PC-3 (cell line): ENCODE measurements at regions not wholly inside any gene's neighbourhood (a gene's known extent, or its start where the extent isn't known, plus 50 kb on each side); places are given as distances from the start of the nearest gene placed in this dataset.

Source experiments
- ATAC-seq: fragments of 200-7000 bp; cut with Tn5 transposase; 2 replicates; pipeline ENCODE4 v1.9.1; 2020; ENCODE audit warnings: mild to moderate bottlenecking, moderate library complexity
- BruUV-seq: library from RNA; stranded (reverse); fragments of 400-500 nt; replicated peaks from 2 replicates; lab custom pipeline; 2021; lab: Mats Ljungman, UMichigan
- CTCF ChIA-PET: fragments of 300-600 bp; sonication (Branson Sonifier 250); formaldehyde crosslinking; loops from one replicate; lab custom pipeline; 2022; ENCODE audit warnings: antibody characterized with exemption; lab: Charles Lee
- POLR2A ChIA-PET: fragments of 300-600 bp; sonication (Branson Sonifier 250); formaldehyde crosslinking; loops from one replicate; lab custom pipeline; 2022; ENCODE audit warnings: antibody characterized with exemption; ENCODE audit not compliant: unreplicated experiment; lab: Charles Lee
- DNase-seq: peaks from one replicate; pipeline ENCODE4 v3.0.0-alpha.2; 2015
- H2AFZ ChIP-seq: fragments of 300-600 bp; sonication (generic); 2 replicates; pipeline ENCODE4 v1.6.0; 2016; ENCODE audit warnings: antibody characterized with exemption, low read length
- H3F3A ChIP-seq: fragments of 300-600 bp; sonication (generic); one replicate; pipeline ENCODE4 v1.6.0; 2017; ENCODE audit warnings: antibody characterized with exemption, low read length, control low read depth, mild to moderate bottlenecking; ENCODE audit not compliant: unreplicated experiment
- H3K27ac ChIP-seq: fragments of 300-600 bp; sonication (generic); 2 replicates; pipeline ENCODE4 v1.5.1; 2016; ENCODE audit warnings: mild to moderate bottlenecking, low read length
- H3K27me3 ChIP-seq: fragments of 300-600 bp; sonication (generic); 2 replicates; pipeline ENCODE4 v1.6.1; 2016; ENCODE audit warnings: low read length, mixed read lengths
- H3K36me3 ChIP-seq: fragments of 300-600 bp; sonication (generic); 2 replicates; pipeline ENCODE4 v1.6.1; 2016; ENCODE audit warnings: low read depth, mixed run types, low read length, mixed read lengths
- H3K4me1 ChIP-seq: fragments of 300-600 bp; sonication (generic); 2 replicates; pipeline ENCODE4 v1.5.1; 2016; ENCODE audit warnings: low read length; ENCODE audit not compliant: insufficient read depth
- H3K4me2 ChIP-seq: fragments of 300-600 bp; sonication (generic); 2 replicates; pipeline ENCODE4 v1.6.0; 2016; ENCODE audit warnings: low read length
- H3K4me3 ChIP-seq: fragments of 300-600 bp; sonication (generic); 2 replicates; pipeline ENCODE4 v1.5.1; 2016; ENCODE audit warnings: mild to moderate bottlenecking, low read length, mixed read lengths
- H3K79me2 ChIP-seq: fragments of 300-600 bp; sonication (generic); 2 replicates; pipeline ENCODE4 v1.6.1; 2017; ENCODE audit warnings: low read length, mixed read lengths
- H3K9ac ChIP-seq: fragments of 300-600 bp; sonication (generic); 2 replicates; pipeline ENCODE4 v1.6.0; 2016; ENCODE audit warnings: mild to moderate bottlenecking, low read length
- H3K9me2 ChIP-seq: fragments of 300-600 bp; sonication (generic); replicated peaks from 2 replicates; pipeline ENCODE4 v1.6.1; 2016; ENCODE audit warnings: mixed run types, low read length, mixed read lengths
- H3K9me3 ChIP-seq: fragments of 300-600 bp; sonication (generic); 2 replicates; pipeline ENCODE4 v1.6.1; 2016; ENCODE audit warnings: low read length, mixed read lengths
- H4K20me1 ChIP-seq: fragments of 300-600 bp; sonication (generic); 2 replicates; pipeline ENCODE4 v1.6.1; 2016; ENCODE audit warnings: low read length, mixed read lengths
- CTCF ChIP-seq: fragments of 300-600 bp; sonication (generic); conservative IDR thresholded peaks from 2 replicates; pipeline ENCODE4 v1.5.1; 2017; ENCODE audit warnings: antibody characterized with exemption, low read depth, mild to moderate bottlenecking, low read length
- EZH2 ChIP-seq: fragments of 300-600 bp; sonication (generic); IDR thresholded peaks from one replicate; pipeline ENCODE4 v1.6.1; 2017; ENCODE audit warnings: antibody characterized with exemption, mild to moderate bottlenecking, low read length; ENCODE audit not compliant: unreplicated experiment
- EZH2phosphoT487 ChIP-seq: fragments of 300-600 bp; sonication (generic); IDR thresholded peaks from 2 replicates; pipeline ENCODE4 v1.6.1; 2018; ENCODE audit warnings: mild to moderate bottlenecking, antibody characterized with exemption, low read length, borderline replicate concordance
- intact Hi-C: fragments of 100-400 bp; cut with micrococcal nuclease; formaldehyde crosslinking; loops from 2 replicates; pipeline ENCODE4 v1.9.0; 2023

GRCh38 chr14:99040711-99041110 is 231.3 kb downstream of the BCL11B start:
- BruUV-seq = no TSS peak
- Histone ChIP-seq H3K9me2 (no peaks in the 10 kb centered on the region), H3K79me2 (no peaks in the 10 kb centered on the region), H3K9ac (no peak overlapping the region), H3K4me1 (0 out of 2 replicates have a peak, but pooled peaks cover 6% of the 10 kb centered on the region), H3K4me3 (no peak overlapping the region), H3K36me3 (no peaks in the 10 kb centered on the region), H3K9me3 (no peaks in the 10 kb centered on the region), H3K4me2 (no peak overlapping the region), H4K20me1 (no peaks in the 10 kb centered on the region), H3F3A (no peaks in the 10 kb centered on the region), H3K27ac (no peak overlapping the region), H2AFZ (no peak overlapping the region), H3K27me3 (peaks cover 30% of the 10 kb centered on the region; the same call in 1 of the 2 replicates)
- DNase-seq (no peak), ATAC-seq (no peak)
- TF ChIP-seq EZH2phosphoT487 (no peak), CTCF (no peak), EZH2 (no peak)
- POLR2A ChIA-PET = no interaction called here
- intact Hi-C loops = no loop called here
- CTCF ChIA-PET = no interaction called here

GRCh38 chr14:99041141-99041819 is 230.7 kb downstream of the BCL11B start:
- Histone ChIP-seq H3K27me3 (peaks cover 29% of the 10 kb centered on the region; the same call in 1 of the 2 replicates), H3K9ac (no peak overlapping the region), H3K9me2 (no peaks in the 10 kb centered on the region), H3K79me2 (no peaks in the 10 kb centered on the region), H3K27ac (no peak overlapping the region), H3K4me1 (0 out of 2 replicates have a peak, but pooled peaks cover under 1% of the 10 kb centered on the region), H3K4me3 (no peak overlapping the region), H2AFZ (no peak overlapping the region), H4K20me1 (no peaks in the 10 kb centered on the region), H3K36me3 (no peaks in the 10 kb centered on the region), H3K9me3 (no peaks in the 10 kb centered on the region), H3K4me2 (no peak overlapping the region), H3F3A (no peaks in the 10 kb centered on the region)
- ChIA-PET CTCF (no interaction called here), POLR2A (no interaction called here)
- no peak for DNase-seq
- no peak for ATAC-seq
- BruUV-seq = no TSS peak
- intact Hi-C loops = no loop called here
- no peak for TF ChIP-seq EZH2
- no peak for TF ChIP-seq CTCF
- TF ChIP-seq EZH2phosphoT487 = no peak

- Histone ChIP-seq H2AFZ (no peak overlapping the region), H4K20me1 (no peaks in the 10 kb centered on the region), H3K79me2 (no peaks in the 10 kb centered on the region), H3K27me3 (peaks cover 23% of the 10 kb centered on the region; the same call in 1 of the 2 replicates), H3K4me2 (no peak overlapping the region), H3K9me2 (no peaks in the 10 kb centered on the region), H3K9ac (no peak overlapping the region), H3K4me1 (no peaks in the 10 kb centered on the region), H3K27ac (no peak overlapping the region), H3K4me3 (no peak overlapping the region), H3K36me3 (no peaks in the 10 kb centered on the region), H3F3A (no peaks in the 10 kb centered on the region), H3K9me3 (no peaks in the 10 kb centered on the region)
- ATAC-seq = no peak
- CTCF ChIA-PET = no interaction called here
- intact Hi-C loops = no loop called here
- no peak for DNase-seq
- POLR2A ChIA-PET = no interaction called here
- BruUV-seq = no TSS peak
- TF ChIP-seq CTCF (no peak), EZH2phosphoT487 (no peak), EZH2 (no peak)
Observed at GRCh38 chr14:99041820-99042174, 230.2 kb downstream of the BCL11B start.
